NCI-H2171 (cell line): ENCODE measurements at regions not wholly inside any gene's neighbourhood (a gene's known extent, or its start where the extent isn't known, plus 50 kb on each side); places are given as distances from the start of the nearest gene placed in this dataset.

Experiments
- DNase-seq: peaks from one replicate; lab custom pipeline; 2025; lab: John Stamatoyannopoulos, UW

GRCh38 chr12:103097496-103097895 lies 140.0 kb downstream of the ASCL1 start:
- no peak for DNase-seq

- DNase-seq: no peak
These were observed 142.9 kb downstream of the ASCL1 start for GRCh38 chr12:103100257-103100831.

GRCh38 chr12:103102225-103102744 lies 144.8 kb downstream of the ASCL1 start:
- no peak for DNase-seq

GRCh38 chr12:103105971-103106597 lies 148.6 kb downstream of the ASCL1 start:
- DNase-seq: no peak

GRCh38 chr12:103109861-103110260 lies 152.4 kb downstream of the ASCL1 start:
- DNase-seq: no peak

GRCh38 chr12:103114296-103115055 lies 157.0 kb downstream of the ASCL1 start:
- DNase-seq: no peak

- no peak for DNase-seq
These were observed 171.5 kb downstream of the ASCL1 start for GRCh38 chr12:103128862-103129501.

- DNase-seq: no peak
These were observed 173.1 kb downstream of the ASCL1 start for GRCh38 chr12:103130564-103130963.

GRCh38 chr12:103138538-103138937 lies 181.1 kb downstream of the ASCL1 start:
- DNase-seq: no peak

GRCh38 chr12:103139876-103140275 lies 182.4 kb downstream of the ASCL1 start:
- no peak for DNase-seq

- DNase-seq: peak; percentile 70
These were observed 182.8 kb downstream of the ASCL1 start for GRCh38 chr12:103140286-103140685.

GRCh38 chr12:103144278-103144677 lies 186.8 kb downstream of the ASCL1 start:
- no peak for DNase-seq

GRCh38 chr12:103160622-103161021 lies 203.1 kb downstream of the ASCL1 start:
- no peak for DNase-seq

GRCh38 chr12:103161582-103162362 lies 204.3 kb downstream of the ASCL1 start:
- no peak for DNase-seq

- DNase-seq: no peak
These were observed 209.5 kb downstream of the ASCL1 start for GRCh38 chr12:103166949-103167348.

- DNase-seq: no peak
These were observed 215.1 kb downstream of the ASCL1 start for GRCh38 chr12:103172447-103173112.

- DNase-seq: no peak
These were observed 218.2 kb downstream of the ASCL1 start for GRCh38 chr12:103175625-103176024.

GRCh38 chr12:103177639-103178255 lies 220.3 kb downstream of the ASCL1 start:
- no peak for DNase-seq

- DNase-seq: no peak
These were observed 221.0 kb downstream of the ASCL1 start for GRCh38 chr12:103178366-103179080.
